Fibroblast of lung (primary cell): ENCODE measurements at regions not wholly inside any gene's neighbourhood (a gene's known extent, or its start where the extent isn't known, plus 50 kb on each side); places are given as distances from the start of the nearest gene placed in this dataset.

Experiments
- DNase-seq, 2 donors: peaks; one replicate each; pipeline versions ENCODE4 v3.0.0 to v3.0.0-alpha.2; 2010; ENCODE audit warnings: low read depth in 2 of 2
- H2AFZ ChIP-seq: 2 replicates; pipeline ENCODE4 v1.5.1; 2012; ENCODE audit warnings: low read length, control low read depth, inconsistent platforms
- H3K27ac ChIP-seq: 2 replicates; pipeline ENCODE4 v1.5.1; 2011; ENCODE audit warnings: low read length, control low read depth; ENCODE audit not compliant: insufficient read depth
- H3K27me3 ChIP-seq: 2 replicates; pipeline ENCODE4 v1.5.1; 2011; ENCODE audit warnings: mild to moderate bottlenecking, low read length; ENCODE audit not compliant: control insufficient read depth, insufficient read depth
- H3K36me3 ChIP-seq: 2 replicates; pipeline ENCODE4 v1.5.1; 2011; ENCODE audit warnings: low read length; ENCODE audit not compliant: control insufficient read depth, insufficient read depth
- H3K4me1 ChIP-seq: 2 replicates; pipeline ENCODE4 v1.5.1; 2011; ENCODE audit warnings: low read length; ENCODE audit not compliant: control insufficient read depth, insufficient read depth; ENCODE audit errors: extremely low read depth
- H3K4me2 ChIP-seq: 2 replicates; pipeline ENCODE4 v1.5.1; 2011; ENCODE audit warnings: low read length, control low read depth; ENCODE audit not compliant: insufficient read depth; ENCODE audit errors: extremely low read depth
- H3K4me3 ChIP-seq, 4 experiments: fragments of 200-600 bp in 1 of 4; sonication (generic) in 1 of 4; replicated peaks in 1 of 4; 2 replicates each; pipeline ENCODE4 v1.5.1; 2011 to 2016; ENCODE audit warnings: low read length in 4 of 4, low read depth in 3 of 4, mild to moderate bottlenecking in 3 of 4, control low read depth in 2 of 4, inconsistent platforms in 1 of 4, mixed read lengths in 1 of 4; ENCODE audit not compliant: insufficient read depth in 1 of 4; ENCODE audit errors: control extremely low read depth in 1 of 4
- H3K79me2 ChIP-seq: 2 replicates; pipeline ENCODE4 v1.5.1; 2012; ENCODE audit warnings: mild to moderate bottlenecking, low read length, inconsistent platforms; ENCODE audit not compliant: control insufficient read depth, insufficient read depth
- H3K9ac ChIP-seq: 2 replicates; pipeline ENCODE4 v1.5.1; 2011; ENCODE audit warnings: mild to moderate bottlenecking, low read length, control low read depth; ENCODE audit not compliant: insufficient read depth
- H3K9me3 ChIP-seq: 2 replicates; pipeline ENCODE4 v1.5.1; 2012; ENCODE audit warnings: low read depth, low read length; ENCODE audit not compliant: control insufficient read depth, insufficient read depth
- H4K20me1 ChIP-seq: 2 replicates; pipeline ENCODE4 v1.5.1; 2011; ENCODE audit warnings: low read length; ENCODE audit not compliant: control insufficient read depth, insufficient read depth; ENCODE audit errors: extremely low read depth
- CTCF ChIP-seq, 2 donors: IDR thresholded peaks in 1 of 2; conservative IDR thresholded peaks in 1 of 2; 1 replicate in 1 of 2; 2 replicates in 1 of 2; pipeline ENCODE4 v1.5.1; 2011 to 2012; ENCODE audit warnings: low read length in 2 of 2, control low read depth in 1 of 2, inconsistent platforms in 1 of 2, low read depth in 1 of 2, mild to moderate bottlenecking in 1 of 2
- EZH2 ChIP-seq: IDR thresholded peaks from 2 replicates; pipeline ENCODE4 v1.5.1; 2012; ENCODE audit warnings: low read length, control low read depth, mild to moderate bottlenecking; ENCODE audit errors: missing control alignments

- H3K27ac ChIP-seq = no peak overlapping the region
These were observed 209.6 kb upstream of the SLC39A10 start for GRCh38 chr2:195447323-195447975.

DNA sequence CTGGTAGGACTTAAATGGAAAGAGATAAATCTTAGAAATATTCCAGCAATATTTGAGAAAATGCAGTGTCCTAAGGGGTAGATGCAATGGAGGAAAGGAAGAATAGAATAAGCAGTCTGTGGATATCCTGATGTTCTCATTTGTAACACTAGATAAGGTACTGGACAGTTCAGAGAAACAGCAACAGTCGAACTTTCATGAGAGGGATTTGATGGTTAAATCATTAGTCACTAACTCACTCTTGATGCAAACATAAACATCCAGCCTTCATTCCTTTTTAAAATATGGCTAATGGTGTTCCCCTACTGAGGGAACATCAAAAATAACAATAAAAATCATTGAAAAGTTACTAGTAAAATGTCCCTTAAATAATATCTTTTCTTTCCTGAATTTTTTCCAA, 211.4 kb upstream of the SLC39A10 start:
- peak; percentile 12 to 18 for DNase-seq
- no peak overlapping the region for H2AFZ ChIP-seq

More at GRCh38 chr2:195447323-195447975, 209.6 kb upstream of the SLC39A10 start:
- Histone ChIP-seq H2AFZ (no peak overlapping the region), H3K36me3 (no peaks in the 10 kb centered on the region), H3K79me2 (no peaks in the 10 kb centered on the region), H3K9ac (no peak overlapping the region), H3K4me1 (peaks cover 3% of the 10 kb centered on the region), H3K9me3 (no peaks in the 10 kb centered on the region), H3K4me3 (no peak overlapping the region), H3K27me3 (no peaks in the 10 kb centered on the region), H3K4me2 (no peak overlapping the region), H4K20me1 (no peaks in the 10 kb centered on the region)
- no peak for DNase-seq
- TF ChIP-seq CTCF (conservative IDR thresholded peaks at IDR 0.05 in 1 of 2, IDR thresholded peaks at IDR 0.05 in 1 of 2; ENCODE audit: low read depth in 1 of 2, low read length in 2 of 2) (no peak), EZH2 (no peak)

GRCh38 chr2:195443926-195444325, 213.1 kb upstream of the SLC39A10 start:
- no peaks in the 10 kb centered on the region for H4K20me1 ChIP-seq
- no peak overlapping the region for H2AFZ ChIP-seq
- no peaks in the 10 kb centered on the region for H3K27me3 ChIP-seq
- no peak overlapping the region for H3K9ac ChIP-seq
- peak in 1 of 2 donors; percentile 37 for DNase-seq
- H3K4me1 ChIP-seq = peaks cover 3% of the 10 kb centered on the region
- no peaks in the 10 kb centered on the region for H3K36me3 ChIP-seq
- H3K9me3 ChIP-seq = no peaks in the 10 kb centered on the region
- no peak overlapping the region for H3K4me3 ChIP-seq
- no peak for TF ChIP-seq CTCF (conservative IDR thresholded peaks at IDR 0.05 in 1 of 2, IDR thresholded peaks at IDR 0.05 in 1 of 2; ENCODE audit: low read depth in 1 of 2, low read length in 2 of 2)
- no peak for TF ChIP-seq EZH2
- peak overlapping the region; percentile 8 for H3K4me2 ChIP-seq
- no peaks in the 10 kb centered on the region for H3K79me2 ChIP-seq
- no peak overlapping the region for H3K27ac ChIP-seq

More for the DNA sequence above, 211.4 kb upstream of the SLC39A10 start:
- Histone ChIP-seq H3K4me3 (no peak overlapping the region), H3K36me3 (no peaks in the 10 kb centered on the region), H3K9ac (no peak overlapping the region), H4K20me1 (no peaks in the 10 kb centered on the region), H3K9me3 (no peaks in the 10 kb centered on the region), H3K79me2 (no peaks in the 10 kb centered on the region), H3K27me3 (no peaks in the 10 kb centered on the region), H3K27ac (no peak overlapping the region), H3K4me1 (peaks cover 3% of the 10 kb centered on the region), H3K4me2 (no peak overlapping the region)
- no peak for TF ChIP-seq CTCF (conservative IDR thresholded peaks at IDR 0.05 in 1 of 2, IDR thresholded peaks at IDR 0.05 in 1 of 2; ENCODE audit: low read depth in 1 of 2, low read length in 2 of 2)
- TF ChIP-seq EZH2 = no peak
